DOHH2 (cell line): ENCODE measurements at regions not wholly inside any gene's neighbourhood (a gene's known extent, or its start where the extent isn't known, plus 50 kb on each side); places are given as distances from the start of the nearest gene placed in this dataset.

ENCODE experiments used
- H3F3A ChIP-seq: fragments of 200-600 bp; sonication (generic), shearing (Covaris generic); 2 replicates; pipeline ENCODE4 v1.6.0; 2016; ENCODE audit warnings: antibody characterized with exemption, mild to moderate bottlenecking; ENCODE audit not compliant: control insufficient read depth, insufficient read depth
- H3K27ac ChIP-seq: fragments of 200-600 bp; sonication (generic); 2 replicates; pipeline ENCODE4 v1.5.1; 2014; ENCODE audit warnings: low read depth, mild to moderate bottlenecking, low read length, moderate library complexity
- H3K27me3 ChIP-seq: fragments of 200-600 bp; sonication (generic); 2 replicates; pipeline ENCODE4 v1.6.1; 2014; ENCODE audit warnings: mild to moderate bottlenecking, low read length, mixed read lengths; ENCODE audit not compliant: control insufficient read depth
- H3K36me3 ChIP-seq: fragments of 200-600 bp; sonication (generic); 2 replicates; pipeline ENCODE4 v1.6.1; 2014; ENCODE audit warnings: mild to moderate bottlenecking, low read length, moderate library complexity, mixed read lengths; ENCODE audit not compliant: control insufficient read depth
- H3K4me1 ChIP-seq: fragments of 200-600 bp; sonication (generic); 2 replicates; pipeline ENCODE4 v1.6.1; 2014; ENCODE audit warnings: mild to moderate bottlenecking, low read length, mixed read lengths; ENCODE audit not compliant: control insufficient read depth
- H3K4me2 ChIP-seq: fragments of 200-600 bp; sonication (generic); 2 replicates; pipeline ENCODE4 v1.6.0; 2014; ENCODE audit warnings: mild to moderate bottlenecking, low read length, moderate library complexity
- H3K4me3 ChIP-seq: fragments of 200-600 bp; sonication (generic); 2 replicates; pipeline ENCODE4 v1.5.1; 2014; ENCODE audit warnings: mild to moderate bottlenecking, low read length, mixed read lengths
- H3K79me2 ChIP-seq: fragments of 200-600 bp; sonication (generic); 2 replicates; pipeline ENCODE4 v1.6.1; 2014; ENCODE audit warnings: mild to moderate bottlenecking, low read length, mixed read lengths; ENCODE audit not compliant: control insufficient read depth
- H3K9me2 ChIP-seq: fragments of 200-600 bp; sonication (generic); replicated peaks from 2 replicates; pipeline ENCODE4 v1.6.1; 2014; ENCODE audit warnings: mild to moderate bottlenecking, low read length, mixed read lengths; ENCODE audit not compliant: control insufficient read depth
- H3K9me3 ChIP-seq: fragments of 200-600 bp; sonication (generic); 2 replicates; pipeline ENCODE4 v1.6.1; 2014; ENCODE audit warnings: antibody characterized with exemption, low read length, mixed read lengths; ENCODE audit not compliant: control insufficient read depth, insufficient read depth
- H4K20me1 ChIP-seq: fragments of 200-600 bp; sonication (generic); 2 replicates; pipeline ENCODE4 v1.6.0; 2014; ENCODE audit warnings: low read depth, mild to moderate bottlenecking, antibody characterized with exemption, low read length, moderate library complexity; ENCODE audit not compliant: control insufficient read depth, insufficient read depth
- CTCF ChIP-seq: fragments of 200-600 bp; sonication (generic); IDR thresholded peaks from one replicate; pipeline ENCODE4 v1.5.1; 2014; ENCODE audit warnings: antibody characterized with exemption, mild to moderate bottlenecking, low read depth, low read length; ENCODE audit not compliant: poor library complexity, severe bottlenecking
- EZH2phosphoT487 ChIP-seq: fragments of 200-600 bp; sonication (generic); IDR thresholded peaks from 2 replicates; pipeline ENCODE4 v1.6.1; 2017; ENCODE audit warnings: borderline replicate concordance, mild to moderate bottlenecking, antibody characterized with exemption, low read length, moderate library complexity, mixed read lengths

GRCh38 chr5:146952168-146952567, 73.6 kb upstream of the PPP2R2B start:
- no peaks in the 10 kb centered on the region for H3F3A ChIP-seq
- H3K4me3 ChIP-seq = no peak overlapping the region
- H3K36me3 ChIP-seq = no peaks in the 10 kb centered on the region

GRCh38 chr5:146956217-146956616, 77.7 kb upstream of the PPP2R2B start:
- no peak for TF ChIP-seq CTCF
- TF ChIP-seq EZH2phosphoT487 = no peak
- H3K4me2 ChIP-seq = no peak overlapping the region
- H3K9me3 ChIP-seq = no peaks in the 10 kb centered on the region
- no peaks in the 10 kb centered on the region for H3K9me2 ChIP-seq
- no peaks in the 10 kb centered on the region for H3K4me1 ChIP-seq
- no peak overlapping the region for H3K27ac ChIP-seq
- H3K27me3 ChIP-seq = no peaks in the 10 kb centered on the region
- no peak overlapping the region for H3K4me3 ChIP-seq
- no peaks in the 10 kb centered on the region for H3K36me3 ChIP-seq
- H3F3A ChIP-seq = no peaks in the 10 kb centered on the region
- H4K20me1 ChIP-seq = no peaks in the 10 kb centered on the region
- no peaks in the 10 kb centered on the region for H3K79me2 ChIP-seq

More at GRCh38 chr5:146952168-146952567, 73.6 kb upstream of the PPP2R2B start:
- Histone ChIP-seq H3K27me3 (no peaks in the 10 kb centered on the region), H3K79me2 (no peaks in the 10 kb centered on the region), H3K4me1 (no peaks in the 10 kb centered on the region), H3K4me2 (no peak overlapping the region), H3K27ac (no peak overlapping the region), H4K20me1 (no peaks in the 10 kb centered on the region), H3K9me2 (no peaks in the 10 kb centered on the region), H3K9me3 (peaks cover 3% of the 10 kb centered on the region)
- TF ChIP-seq EZH2phosphoT487 (no peak), CTCF (no peak)

GRCh38 chr5:146959360-146959759, 80.8 kb upstream of the PPP2R2B start:
- Histone ChIP-seq H3K9me2 (no peaks in the 10 kb centered on the region), H3K79me2 (no peaks in the 10 kb centered on the region)
- TF ChIP-seq EZH2phosphoT487 (no peak), CTCF (no peak)

More at GRCh38 chr5:146959360-146959759, 80.8 kb upstream of the PPP2R2B start:
- no peaks in the 10 kb centered on the region for H3K4me1 ChIP-seq
- no peak overlapping the region for H3K4me3 ChIP-seq
- no peak overlapping the region for H3K4me2 ChIP-seq
- no peak overlapping the region for H3K27ac ChIP-seq
- no peaks in the 10 kb centered on the region for H4K20me1 ChIP-seq
- no peaks in the 10 kb centered on the region for H3K9me3 ChIP-seq
- no peaks in the 10 kb centered on the region for H3K36me3 ChIP-seq
- H3F3A ChIP-seq = no peaks in the 10 kb centered on the region
- no peaks in the 10 kb centered on the region for H3K27me3 ChIP-seq
